NCI-H446 (cell line): ENCODE measurements at regions not wholly inside any gene's neighbourhood (a gene's known extent, or its start where the extent isn't known, plus 50 kb on each side); places are given as distances from the start of the nearest gene placed in this dataset.

Experiments
- DNase-seq, 2 experiments: peaks; one replicate each; lab custom pipeline; 2025; lab: John Stamatoyannopoulos, UW

DNA sequence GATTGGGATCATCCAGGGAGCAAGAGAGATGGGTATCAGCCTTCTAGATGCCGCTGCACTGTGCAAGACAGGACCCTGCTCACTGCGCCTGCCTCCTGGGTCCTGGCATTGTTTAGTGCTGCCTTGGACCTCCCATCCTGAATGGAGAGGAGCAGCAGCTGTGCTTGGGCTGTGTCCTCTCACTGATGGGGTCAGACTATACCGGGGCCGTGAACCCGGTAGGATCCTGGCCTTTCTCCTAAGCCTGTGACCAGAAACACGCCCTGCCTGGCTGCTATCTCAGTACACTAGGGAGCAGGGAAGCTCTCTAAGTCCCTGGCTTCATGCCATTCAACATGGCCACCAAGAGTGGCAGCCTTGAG is 309.4 kb upstream of the ZNF32 start:
- no peak for DNase-seq

DNA sequence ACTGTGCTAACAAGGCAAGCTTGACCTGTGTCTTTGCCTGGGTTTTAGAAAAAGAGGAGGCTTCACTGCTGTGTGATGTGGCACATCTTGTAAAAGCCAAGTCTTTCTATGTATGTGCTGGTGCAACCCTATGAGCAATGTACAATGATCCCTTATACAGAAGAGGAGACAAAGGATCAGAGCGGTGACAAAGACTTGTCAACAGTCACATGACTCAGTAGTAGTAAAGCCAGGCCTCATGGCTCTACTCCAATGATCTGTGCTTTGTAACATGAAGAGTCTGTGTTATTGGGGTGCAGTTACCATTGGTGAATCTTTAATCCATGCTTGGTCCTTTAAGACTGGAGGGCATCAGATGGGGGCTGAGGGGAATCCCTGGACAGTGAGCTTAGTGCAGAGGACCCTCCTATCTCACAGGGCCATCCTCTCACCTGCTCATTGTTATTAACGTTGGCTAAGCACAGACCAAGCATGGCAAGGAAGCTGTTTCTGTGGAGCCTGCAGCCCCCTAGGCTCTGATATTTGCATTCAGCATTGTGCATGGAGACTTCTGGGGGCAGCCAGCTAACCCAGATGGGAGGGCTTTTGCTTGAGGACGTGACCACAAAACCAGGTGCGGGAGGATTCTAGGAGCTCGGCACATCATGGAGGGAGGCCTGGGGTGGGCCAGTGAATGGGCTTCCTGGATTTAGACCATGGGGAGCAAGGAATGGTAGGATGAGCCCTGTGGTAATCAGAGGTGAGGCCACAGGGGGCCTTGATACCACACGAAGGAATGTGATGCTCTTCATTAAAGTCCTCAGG is 308.8 kb upstream of the ZNF32 start:
- no peak for DNase-seq

DNA sequence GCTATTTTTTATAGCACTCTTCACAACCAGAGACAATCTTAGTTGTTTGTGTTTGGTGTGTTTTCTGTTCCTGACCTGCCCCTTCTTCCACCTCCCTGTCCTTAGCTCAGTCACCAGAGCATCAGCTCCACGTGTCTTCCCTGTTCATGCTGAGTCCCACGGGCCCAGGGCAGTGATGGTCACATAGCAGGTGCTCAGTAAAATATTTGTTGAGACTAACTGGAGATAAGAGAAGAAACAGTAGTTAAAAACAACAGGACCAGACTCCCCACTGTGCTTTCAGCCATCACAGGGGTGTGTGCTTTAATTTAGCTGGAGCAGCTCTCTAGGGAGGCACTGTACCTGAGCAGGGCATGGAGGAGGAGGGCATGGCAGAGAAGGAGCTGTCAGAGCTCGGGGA is 307.3 kb upstream of the ZNF32 start:
- DNase-seq: no peak

DNA sequence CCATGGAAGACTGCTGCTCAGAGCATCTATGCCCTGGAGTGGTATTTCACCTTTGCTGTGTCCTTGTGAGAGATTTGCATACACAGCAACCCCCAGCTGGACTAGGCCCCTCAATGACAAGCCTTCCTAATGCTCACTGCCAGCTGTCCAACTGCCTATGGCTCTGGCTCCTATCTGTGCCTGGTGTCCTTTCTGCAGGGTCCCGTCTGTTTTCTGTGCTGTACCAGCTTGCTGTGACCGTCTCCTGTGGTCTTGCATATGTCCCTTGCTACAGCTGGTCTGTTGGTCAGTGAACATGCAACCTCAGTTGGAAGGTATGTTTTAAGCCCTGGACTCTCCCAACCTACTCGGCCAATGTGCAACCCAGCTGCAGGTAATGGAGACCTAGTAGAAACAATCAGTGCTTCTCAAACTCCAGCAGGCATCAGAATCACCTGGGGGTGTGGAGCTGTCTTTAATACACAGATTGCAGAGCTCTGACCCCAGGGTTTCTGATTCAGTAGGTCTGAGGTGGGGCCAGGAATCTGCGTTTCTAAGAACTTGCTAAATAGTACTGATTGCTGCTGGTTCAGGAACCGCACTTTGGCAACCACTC is 306.4 kb upstream of the ZNF32 start:
- DNase-seq: no peak

DNA sequence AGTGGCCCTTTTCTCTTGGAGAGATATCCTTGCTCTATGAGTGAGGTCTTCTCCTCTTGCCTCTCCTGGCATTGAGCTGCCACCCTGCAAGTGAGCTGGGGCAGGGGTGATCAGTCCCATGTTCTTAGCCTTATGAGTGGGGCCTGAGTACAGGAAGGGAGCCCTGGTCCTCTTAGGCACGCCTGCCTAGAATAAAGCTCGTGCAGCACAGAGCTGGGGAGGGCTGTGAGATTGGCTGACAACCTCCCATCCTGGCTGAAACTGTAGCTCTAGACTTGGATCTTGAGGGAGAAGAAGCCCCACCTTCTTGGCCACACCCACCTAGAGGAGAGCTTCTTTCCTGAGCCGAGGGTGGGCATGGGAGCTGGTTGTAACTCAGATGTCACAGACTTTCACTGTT is 305.0 kb upstream of the ZNF32 start:
- no peak for DNase-seq

DNA sequence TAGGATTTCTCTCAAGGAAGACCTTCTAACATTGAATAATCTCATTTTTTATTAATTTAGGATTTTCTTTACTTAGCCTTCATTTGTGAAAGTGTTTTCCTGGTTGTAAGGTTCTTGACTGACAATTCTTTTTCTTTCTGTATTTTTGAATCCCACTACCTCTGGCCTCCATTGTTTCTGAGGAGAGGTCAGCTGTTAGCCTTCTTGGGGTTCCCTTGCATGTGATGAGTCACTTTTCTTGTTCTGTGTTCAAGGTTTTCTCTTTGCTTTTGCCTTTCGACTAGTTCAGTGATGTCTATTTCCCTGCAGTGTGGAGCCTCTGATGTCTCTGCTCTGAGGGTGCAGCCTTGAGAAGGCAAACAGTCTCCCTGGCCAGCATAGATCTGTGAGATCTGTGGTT is 304.1 kb upstream of the ZNF32 start:
- DNase-seq: no peak

DNA sequence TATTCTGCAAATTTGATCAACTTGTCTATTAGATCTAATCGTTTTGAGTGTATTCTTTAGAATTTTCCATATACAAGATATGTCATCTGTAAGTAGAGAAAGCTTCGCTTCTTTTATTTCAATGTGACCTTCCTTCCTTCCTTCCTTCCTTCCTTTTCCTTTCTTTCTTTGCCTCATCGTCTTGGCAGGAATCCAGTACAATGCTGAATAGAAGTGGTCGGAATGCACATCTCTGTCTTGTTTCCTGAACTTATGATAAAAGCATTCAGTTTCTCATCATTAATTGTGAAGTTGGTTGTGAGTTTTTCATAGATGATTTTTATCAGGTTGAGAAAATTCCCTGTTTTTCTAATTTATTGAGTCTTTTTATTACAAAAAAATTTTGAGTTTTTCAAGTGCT is 300.7 kb upstream of the ZNF32 start:
- DNase-seq: no peak

DNA sequence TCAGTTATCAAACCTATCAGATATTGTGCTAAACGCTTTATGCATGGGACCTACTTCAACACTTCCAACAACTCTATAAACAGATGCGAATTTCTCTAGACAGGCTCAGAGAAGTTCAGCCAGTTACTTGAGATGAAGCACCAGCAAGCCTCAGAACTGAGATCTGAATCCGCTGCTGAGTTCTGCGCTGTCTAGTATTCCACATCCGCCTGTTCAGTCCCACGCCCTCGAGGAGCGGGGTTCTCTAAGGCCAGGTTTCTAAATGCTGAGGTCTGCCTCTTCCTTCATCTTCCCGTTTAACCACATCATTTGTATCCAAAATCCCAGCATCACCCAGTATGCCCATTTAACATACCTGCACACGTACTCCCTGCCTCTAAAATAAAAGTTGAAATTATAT is 297.8 kb upstream of the ZNF32 start:
- DNase-seq: no peak

DNA sequence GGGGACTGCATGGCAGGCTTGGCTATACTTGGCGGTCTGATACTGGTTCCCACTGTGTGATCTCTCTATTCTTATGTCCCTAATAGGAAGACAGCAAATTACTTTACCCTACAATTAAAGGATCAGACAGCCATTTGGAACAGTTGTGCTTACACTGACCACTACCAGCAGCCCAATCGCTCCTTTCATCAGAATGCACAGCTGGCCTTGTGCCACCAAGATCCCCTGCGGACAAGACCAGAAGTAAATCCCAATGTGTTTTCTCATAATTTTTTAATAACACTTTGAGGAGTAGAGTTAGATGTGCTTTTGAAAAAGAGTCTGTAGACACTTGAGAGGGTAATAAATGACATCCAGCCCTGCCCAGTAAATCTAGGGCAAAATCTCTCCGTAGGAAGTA is 297.2 kb upstream of the ZNF32 start:
- DNase-seq: no peak

DNA sequence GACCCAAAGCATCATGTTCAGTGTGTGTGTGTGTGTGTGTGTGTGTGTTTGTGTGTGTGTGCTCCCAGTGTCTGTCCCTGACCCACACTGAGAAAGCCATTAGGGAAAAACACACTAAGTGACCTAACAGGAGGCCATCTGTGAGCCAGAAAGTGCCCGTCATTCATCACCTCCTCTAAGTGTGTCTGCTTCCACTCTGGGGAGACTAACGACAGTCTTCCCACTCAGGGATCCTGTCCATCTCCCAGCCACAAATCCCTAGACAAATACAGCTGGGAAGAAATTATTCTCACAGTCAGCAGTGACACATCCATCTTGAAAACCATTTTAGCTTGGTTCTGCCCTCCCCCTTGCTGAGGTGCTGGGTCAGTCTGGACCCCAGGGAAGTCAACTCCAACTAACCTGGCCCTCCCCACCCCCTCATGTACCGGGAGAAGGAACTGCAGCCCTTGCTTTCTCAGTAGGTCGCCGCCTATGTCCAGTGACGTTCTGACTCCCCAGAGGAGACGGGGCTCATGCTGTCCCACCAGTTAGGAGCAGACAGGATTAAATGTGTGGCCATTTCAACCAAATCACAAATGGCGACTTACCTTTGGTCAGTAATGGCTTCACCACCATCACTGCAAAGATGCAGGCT is 296.5 kb upstream of the ZNF32 start:
- DNase-seq: no peak

DNA sequence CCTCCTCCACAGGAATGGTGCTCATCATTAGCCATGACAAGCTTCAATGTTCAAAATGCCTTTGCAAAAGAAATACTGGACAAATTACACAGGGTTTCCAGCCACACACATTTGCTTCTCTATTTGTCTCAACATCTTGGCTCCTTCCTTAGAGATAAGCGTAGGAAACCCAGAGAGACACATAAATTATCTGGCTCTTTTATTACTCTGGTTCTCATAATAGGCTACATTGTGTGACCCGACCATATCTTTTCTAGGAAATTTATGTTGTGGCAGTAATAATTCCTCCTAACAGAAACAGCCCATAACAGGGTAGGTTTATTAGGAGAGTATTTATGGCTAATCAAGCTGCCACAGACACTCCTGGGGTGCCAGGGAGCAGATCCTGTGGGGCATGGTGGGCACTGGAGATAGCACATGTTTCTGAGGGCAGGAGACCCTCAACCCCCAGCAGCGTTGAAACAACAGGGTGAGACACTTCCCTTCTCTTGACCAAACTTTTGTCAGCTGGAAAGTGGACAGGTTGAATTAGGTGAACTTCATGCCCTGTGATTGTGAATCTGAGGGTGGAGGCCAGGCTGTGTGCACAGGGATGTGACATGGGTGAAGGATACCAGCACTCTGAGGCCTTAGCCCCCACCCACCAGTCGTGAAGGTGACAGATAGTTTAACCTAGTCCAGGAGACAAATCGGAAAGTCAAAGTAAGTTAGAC is 295.9 kb upstream of the ZNF32 start:
- DNase-seq: no peak

DNA sequence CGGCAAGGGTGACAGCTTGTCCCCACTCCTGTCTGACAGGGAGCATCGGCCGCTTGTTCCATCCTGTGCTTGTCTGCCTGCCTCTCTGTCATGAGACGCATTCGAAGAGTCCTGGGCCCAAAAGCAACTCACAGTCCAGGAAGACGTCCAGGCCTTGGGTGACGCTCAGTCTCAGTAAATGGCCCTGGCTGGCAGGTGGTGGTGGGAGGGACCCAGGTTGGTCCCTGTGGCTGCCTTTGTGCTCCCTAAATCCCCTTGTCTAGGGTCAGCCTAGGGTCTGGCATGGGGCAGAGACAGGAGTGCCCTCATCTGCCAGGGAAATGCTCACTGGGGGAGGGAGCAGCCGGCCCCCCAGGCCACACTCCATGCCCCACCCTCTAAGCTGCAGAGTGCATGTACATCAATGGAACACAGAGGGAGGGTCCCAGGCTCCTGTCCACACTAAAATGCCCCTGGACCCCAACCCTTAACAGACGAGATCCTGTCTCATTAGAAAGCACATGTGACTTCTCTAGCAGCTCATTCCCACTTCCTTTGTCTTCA is 295.2 kb upstream of the ZNF32 start:
- no peak for DNase-seq

DNA sequence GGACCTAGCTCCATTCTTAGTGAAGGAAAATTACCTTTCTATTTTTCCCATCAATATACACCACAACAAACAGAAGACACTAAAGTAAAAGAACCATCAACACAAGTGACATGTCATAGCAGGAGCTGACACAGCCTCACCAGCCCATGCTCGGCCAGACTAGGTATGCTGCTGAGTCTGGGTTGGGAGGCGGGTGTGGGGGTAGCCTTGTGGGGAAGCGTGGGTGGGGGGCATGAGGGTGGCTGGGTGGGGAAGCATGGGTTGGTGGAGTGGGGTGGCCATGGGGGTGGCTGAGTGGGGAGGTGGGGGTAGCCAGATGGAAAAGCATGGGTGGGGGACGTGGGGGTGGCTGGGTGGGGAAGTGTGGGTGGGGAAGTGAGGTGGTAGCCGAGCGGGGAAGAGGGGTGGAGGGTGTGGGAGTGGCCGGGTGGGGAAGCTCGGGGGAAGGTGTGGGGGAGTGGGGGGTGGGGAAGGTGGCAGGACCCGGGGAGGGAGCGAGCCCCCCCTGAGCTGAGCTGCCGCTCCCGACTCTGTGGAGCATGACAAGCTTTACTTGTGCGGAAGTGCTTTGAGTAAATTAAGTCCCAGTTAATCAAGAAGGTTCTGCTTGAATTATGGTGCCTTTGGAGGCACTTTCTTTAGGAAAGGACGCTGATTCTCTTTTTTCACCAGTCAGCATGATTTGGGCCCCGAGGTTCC is 294.6 kb upstream of the ZNF32 start:
- no peak for DNase-seq

DNA sequence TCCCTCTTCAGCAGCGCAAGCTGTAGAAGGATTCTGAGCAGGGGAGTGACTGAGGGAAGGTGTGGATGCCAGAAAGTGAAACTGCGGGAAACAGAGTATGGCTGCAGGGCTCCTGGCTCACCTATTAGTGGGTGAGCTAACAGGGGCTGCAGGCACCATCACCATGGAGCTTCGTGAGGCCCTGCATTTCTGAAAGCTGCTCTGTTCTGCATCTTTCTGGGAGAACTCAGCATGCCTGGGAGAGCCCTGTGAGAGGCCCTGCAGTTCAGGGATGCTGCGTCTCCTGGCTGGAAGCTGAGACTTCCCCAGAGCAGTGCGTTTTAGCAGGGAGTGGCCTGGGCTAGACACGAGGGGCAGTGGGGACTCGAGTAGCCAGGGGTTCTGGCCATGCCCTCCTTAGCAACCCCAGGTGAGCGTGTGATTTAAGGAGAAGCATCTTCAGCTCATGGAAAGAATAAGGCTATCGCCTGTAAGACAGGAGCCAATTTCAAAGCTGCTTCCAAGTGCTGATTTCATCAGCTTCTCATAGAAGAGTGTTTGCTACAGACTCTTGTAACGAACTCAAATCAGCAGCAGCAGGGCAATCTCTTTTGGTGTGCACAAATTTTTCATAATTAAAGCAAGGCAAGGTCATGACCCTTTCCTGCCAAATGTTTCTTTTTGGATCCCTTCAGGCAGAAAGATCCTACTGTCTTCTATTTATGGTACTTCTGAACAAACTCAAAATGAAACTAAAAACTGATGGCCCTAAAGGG is 293.6 kb upstream of the ZNF32 start:
- DNase-seq: no peak

DNA sequence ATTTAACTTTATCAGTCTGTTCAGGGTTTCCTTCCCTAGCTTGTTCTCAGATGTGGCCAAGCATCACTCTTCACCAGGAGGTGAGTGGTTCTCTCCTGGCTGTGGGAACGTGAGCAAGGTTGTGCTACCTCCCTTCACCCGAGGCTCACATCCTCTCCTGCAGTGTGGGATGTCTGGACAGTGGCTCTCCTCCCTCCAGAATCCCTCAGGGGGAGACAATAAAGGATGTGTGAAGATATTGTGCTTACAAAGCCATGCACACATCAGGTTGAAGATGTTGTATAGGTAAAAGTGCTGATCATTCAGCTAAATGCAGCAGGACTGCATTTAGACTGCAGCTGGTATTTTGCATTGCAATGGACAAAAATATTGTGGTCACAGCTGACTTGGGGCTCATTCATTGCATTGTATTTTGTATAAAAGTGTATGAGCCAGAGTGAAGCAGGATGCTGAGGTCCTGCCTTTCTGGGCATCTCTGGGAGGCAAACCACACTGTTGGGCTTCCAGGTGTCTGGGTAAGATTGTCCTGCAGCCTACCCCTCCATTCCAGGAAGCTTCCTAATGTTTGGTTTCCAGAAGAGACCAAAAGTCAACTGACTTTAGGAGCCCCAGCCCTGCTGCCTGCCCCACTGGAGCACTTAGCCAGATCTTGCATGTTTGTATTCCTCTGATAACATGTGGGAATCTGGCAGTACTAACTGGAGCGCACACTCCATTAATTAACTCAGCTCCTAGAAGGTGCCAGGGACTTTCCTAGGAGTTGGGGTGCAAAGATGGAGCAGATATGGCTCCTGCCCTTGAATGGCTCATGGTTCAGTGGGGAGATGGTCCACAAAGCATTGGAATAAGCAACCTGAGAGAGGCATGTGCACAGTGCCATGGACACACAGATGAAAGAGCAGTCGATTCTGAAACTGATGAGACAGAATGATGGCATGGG is 292.5 kb upstream of the ZNF32 start:
- DNase-seq: no peak

DNA sequence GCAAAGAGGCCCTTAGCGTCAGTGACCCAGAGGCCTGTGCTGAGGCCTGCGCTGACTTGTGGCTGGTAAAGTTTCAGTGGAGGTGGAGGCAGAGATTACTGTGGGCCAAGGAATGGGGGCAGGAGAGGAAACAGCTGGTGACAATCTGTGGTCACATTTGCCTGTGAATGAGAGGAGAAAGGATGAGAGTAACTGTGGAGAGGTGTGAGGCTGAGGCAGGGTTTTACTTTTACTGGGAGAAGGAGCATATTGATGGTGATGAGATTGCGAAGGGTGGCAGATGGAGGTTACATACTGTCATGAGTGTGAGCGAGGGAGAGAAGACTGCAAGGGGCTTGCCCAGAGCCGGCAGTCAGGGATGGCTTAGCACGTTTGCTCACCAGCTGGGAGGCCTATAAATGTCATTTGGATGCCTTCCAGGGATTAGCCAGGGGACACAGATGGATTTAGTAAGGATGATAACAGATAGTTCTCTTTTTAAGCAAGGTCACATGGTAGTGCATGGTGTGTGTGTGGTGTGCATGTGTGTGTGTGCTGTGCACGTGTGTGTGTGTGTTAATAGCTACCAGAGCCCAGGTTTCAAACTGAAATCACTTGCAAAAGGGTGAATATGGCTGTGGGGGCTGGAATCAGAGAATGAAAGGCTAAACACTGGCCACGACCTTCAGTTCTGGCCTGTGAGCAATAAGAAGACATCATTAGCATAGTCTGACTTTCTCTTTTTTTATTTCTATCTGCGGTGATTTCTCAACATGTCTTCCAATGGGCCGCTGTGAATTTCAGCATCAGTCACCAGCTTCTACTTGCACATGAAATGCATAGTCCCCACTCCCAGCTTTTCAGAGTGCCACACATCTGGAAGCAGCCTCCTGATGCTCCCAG is 291.5 kb upstream of the ZNF32 start:
- DNase-seq: peak in 1 of 2 experiments; percentile 3

DNA sequence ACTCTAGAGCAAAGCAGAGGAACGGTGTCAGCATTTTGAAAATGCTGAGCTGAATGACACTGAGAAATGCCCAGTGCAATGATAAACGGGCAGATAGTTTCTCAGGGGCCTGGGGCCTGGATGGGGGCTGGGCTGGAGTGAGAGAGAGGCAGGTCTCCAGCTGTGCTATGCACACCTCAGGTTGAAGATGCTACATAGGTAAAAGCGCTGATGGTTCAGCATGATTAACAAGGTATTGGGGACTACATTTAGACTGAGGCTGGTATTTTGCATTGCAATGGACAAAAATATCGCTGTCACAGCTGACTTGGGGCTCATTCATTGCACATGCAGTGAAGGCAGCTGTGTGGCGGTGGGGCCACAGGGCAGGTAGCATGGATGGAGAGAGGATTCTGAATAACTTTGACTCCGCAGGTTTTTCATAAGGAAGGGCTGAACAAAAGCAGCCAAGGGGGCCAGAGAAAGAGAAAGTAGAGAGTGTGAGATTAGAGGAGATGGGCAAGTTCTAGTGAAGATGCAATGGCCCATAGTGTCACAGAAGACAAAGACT is 290.8 kb upstream of the ZNF32 start:
- no peak for DNase-seq

DNA sequence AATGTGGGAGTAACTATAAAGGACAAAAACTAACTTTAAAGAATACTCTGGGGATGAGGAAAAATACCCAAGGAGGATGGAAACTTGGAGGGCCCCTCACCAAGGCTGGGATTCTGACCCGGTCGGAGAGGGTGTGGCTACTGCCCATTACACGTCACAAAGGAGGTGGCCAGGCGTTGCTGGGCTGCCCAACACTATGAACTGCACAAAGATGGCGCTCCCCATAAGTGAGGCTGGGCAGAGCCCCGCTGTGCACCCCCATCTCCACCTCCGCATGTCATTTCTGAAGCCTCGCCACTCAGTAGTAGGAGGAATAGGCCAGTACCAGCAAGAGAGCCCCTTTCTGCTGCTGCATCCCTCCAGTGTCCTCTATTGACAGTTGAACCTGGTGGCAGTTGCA is 290.1 kb upstream of the ZNF32 start:
- DNase-seq: no peak
